Ishikawa (cell line): ENCODE measurements at regions not wholly inside any gene's neighbourhood (a gene's known extent, or its start where the extent isn't known, plus 50 kb on each side); places are given as distances from the start of the nearest gene placed in this dataset.

ENCODE experiments used
- CEBPB ChIP-seq: IDR thresholded peaks from 2 replicates; pipeline ENCODE4 v1.6.1; 2012
- CREB1 ChIP-seq: IDR thresholded peaks from 2 replicates; pipeline ENCODE4 v1.6.1; 2012; ENCODE audit warnings: low read depth
- EGR1 ChIP-seq: IDR thresholded peaks from 2 replicates; pipeline ENCODE4 v1.6.1; 2012
- EP300 ChIP-seq: IDR thresholded peaks from 2 replicates; pipeline ENCODE4 v1.6.1; 2012; ENCODE audit warnings: borderline replicate concordance
- FOXM1 ChIP-seq: IDR thresholded peaks from 2 replicates; pipeline ENCODE4 v1.6.1; 2012; ENCODE audit warnings: low read depth, borderline replicate concordance
- NFIC ChIP-seq: IDR thresholded peaks from 2 replicates; pipeline ENCODE4 v1.6.1; 2012
- RAD21 ChIP-seq: IDR thresholded peaks from 2 replicates; pipeline ENCODE4 v1.6.1; 2012; ENCODE audit warnings: low read depth
- TAF1 ChIP-seq: IDR thresholded peaks from 2 replicates; pipeline ENCODE4 v1.6.1; 2012; ENCODE audit warnings: low read depth, mild to moderate bottlenecking
- TCF12 ChIP-seq: IDR thresholded peaks from 2 replicates; pipeline ENCODE4 v1.6.1; 2012; ENCODE audit warnings: low read depth
- TEAD4 ChIP-seq: IDR thresholded peaks from 2 replicates; pipeline ENCODE4 v1.6.1; 2012
- YY1 ChIP-seq: IDR thresholded peaks from 2 replicates; pipeline ENCODE4 v1.6.1; 2012; ENCODE audit warnings: low read depth
- ZBTB7A ChIP-seq: IDR thresholded peaks from 2 replicates; pipeline ENCODE4 v1.6.1; 2012; ENCODE audit warnings: low read depth
- TF ChIP-seq, protein P1 (sequence below): IDR thresholded peaks from 2 replicates; pipeline ENCODE4 v1.6.1; 2012
- TF ChIP-seq, protein P2 (sequence below): IDR thresholded peaks from 2 replicates; pipeline ENCODE4 v1.6.1; 2012
- TF ChIP-seq, protein P3 (sequence below): IDR thresholded peaks from 2 replicates; pipeline ENCODE4 v1.6.1; 2012; ENCODE audit warnings: low read depth, mild to moderate bottlenecking

DNA sequence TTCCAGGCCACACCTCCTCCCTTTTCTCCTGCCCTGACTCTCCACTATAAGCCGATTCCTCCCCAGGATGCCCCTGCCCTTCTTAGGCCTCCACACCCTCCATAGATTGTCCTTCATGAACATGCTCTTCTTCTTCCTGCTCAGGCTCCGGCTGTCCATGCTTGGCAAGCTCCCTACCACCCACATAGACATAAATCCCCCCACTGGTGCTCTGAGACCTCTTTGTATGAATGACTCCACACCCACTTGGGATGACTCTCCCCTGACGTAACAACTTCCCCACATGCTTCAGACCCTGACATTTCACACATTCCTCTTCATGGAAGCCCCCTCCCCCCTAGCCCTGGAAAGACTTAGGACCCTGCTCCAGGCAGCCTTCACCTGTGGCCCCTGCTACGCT is 542.5 kb upstream of the LARGE1 start:
- TF ChIP-seq ZBTB7A (no peak), FOXM1 (no peak), TEAD4 (no peak), EP300 (no peak), RAD21 (no peak), CEBPB (no peak), TCF12 (no peak), TAF1 (no peak), NFIC (no peak), EGR1 (no peak)
- TF ChIP-seq, protein P1, sequence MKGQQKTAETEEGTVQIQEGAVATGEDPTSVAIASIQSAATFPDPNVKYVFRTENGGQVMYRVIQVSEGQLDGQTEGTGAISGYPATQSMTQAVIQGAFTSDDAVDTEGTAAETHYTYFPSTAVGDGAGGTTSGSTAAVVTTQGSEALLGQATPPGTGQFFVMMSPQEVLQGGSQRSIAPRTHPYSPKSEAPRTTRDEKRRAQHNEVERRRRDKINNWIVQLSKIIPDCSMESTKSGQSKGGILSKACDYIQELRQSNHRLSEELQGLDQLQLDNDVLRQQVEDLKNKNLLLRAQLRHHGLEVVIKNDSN: no peak
- TF ChIP-seq, protein P2, sequence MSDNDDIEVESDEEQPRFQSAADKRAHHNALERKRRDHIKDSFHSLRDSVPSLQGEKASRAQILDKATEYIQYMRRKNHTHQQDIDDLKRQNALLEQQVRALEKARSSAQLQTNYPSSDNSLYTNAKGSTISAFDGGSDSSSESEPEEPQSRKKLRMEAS: no peak
- TF ChIP-seq, protein P3, sequence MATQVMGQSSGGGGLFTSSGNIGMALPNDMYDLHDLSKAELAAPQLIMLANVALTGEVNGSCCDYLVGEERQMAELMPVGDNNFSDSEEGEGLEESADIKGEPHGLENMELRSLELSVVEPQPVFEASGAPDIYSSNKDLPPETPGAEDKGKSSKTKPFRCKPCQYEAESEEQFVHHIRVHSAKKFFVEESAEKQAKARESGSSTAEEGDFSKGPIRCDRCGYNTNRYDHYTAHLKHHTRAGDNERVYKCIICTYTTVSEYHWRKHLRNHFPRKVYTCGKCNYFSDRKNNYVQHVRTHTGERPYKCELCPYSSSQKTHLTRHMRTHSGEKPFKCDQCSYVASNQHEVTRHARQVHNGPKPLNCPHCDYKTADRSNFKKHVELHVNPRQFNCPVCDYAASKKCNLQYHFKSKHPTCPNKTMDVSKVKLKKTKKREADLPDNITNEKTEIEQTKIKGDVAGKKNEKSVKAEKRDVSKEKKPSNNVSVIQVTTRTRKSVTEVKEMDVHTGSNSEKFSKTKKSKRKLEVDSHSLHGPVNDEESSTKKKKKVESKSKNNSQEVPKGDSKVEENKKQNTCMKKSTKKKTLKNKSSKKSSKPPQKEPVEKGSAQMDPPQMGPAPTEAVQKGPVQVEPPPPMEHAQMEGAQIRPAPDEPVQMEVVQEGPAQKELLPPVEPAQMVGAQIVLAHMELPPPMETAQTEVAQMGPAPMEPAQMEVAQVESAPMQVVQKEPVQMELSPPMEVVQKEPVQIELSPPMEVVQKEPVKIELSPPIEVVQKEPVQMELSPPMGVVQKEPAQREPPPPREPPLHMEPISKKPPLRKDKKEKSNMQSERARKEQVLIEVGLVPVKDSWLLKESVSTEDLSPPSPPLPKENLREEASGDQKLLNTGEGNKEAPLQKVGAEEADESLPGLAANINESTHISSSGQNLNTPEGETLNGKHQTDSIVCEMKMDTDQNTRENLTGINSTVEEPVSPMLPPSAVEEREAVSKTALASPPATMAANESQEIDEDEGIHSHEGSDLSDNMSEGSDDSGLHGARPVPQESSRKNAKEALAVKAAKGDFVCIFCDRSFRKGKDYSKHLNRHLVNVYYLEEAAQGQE: no peak

DNA sequence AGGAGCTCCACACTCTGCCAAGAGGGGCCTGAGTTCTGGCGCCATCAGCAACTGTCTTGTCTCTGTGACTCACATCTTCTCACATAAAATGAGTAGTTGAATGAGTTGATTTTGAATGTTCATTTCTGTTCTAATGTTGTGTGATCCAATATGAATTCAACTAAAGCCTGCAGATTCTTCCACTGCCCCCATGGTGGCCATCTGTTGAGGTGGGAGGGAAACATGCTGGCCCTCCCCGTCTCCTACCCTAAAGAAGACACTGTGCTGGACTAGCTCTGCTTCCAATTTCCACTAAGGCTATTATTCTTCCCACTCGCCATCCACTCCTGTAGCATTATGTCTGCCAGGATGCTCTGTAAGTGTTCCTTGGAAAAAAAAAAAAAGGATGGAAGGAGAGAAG is 555.6 kb upstream of the LARGE1 start:
- TF ChIP-seq, protein P2: no peak
- no peak for TF ChIP-seq TAF1
- TF ChIP-seq CEBPB: no peak
- TF ChIP-seq ZBTB7A: no peak
- no peak for TF ChIP-seq CREB1
- TF ChIP-seq, protein P1: no peak
- TF ChIP-seq NFIC: no peak
- TF ChIP-seq, protein P3: no peak
- TF ChIP-seq TCF12: no peak
- no peak for TF ChIP-seq EGR1
- no peak for TF ChIP-seq TEAD4
- no peak for TF ChIP-seq FOXM1
- no peak for TF ChIP-seq YY1

DNA sequence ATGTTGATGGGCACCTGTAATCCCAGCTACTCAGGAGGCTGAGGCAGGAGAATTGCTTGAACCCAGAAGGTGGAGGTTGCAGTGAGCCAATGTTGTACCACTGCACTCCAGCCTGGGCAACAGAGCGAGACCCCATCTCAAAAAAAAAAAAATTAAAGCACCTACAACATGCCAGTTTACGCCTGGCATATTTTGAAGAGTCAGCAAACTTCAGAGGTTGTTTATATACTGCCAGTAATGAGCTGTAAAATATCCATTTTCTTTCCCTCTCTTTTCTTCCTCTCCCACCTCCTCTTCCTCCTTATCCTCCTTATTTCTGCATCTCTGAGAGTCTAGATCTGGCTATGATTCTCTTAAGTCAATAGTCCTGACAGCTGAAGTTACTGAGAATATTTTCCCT is 556.5 kb upstream of the LARGE1 start:
- TF ChIP-seq FOXM1 (no peak), TCF12 (no peak), RAD21 (no peak), EGR1 (no peak), YY1 (no peak), TEAD4 (no peak)
- TF ChIP-seq, protein P2: no peak

DNA sequence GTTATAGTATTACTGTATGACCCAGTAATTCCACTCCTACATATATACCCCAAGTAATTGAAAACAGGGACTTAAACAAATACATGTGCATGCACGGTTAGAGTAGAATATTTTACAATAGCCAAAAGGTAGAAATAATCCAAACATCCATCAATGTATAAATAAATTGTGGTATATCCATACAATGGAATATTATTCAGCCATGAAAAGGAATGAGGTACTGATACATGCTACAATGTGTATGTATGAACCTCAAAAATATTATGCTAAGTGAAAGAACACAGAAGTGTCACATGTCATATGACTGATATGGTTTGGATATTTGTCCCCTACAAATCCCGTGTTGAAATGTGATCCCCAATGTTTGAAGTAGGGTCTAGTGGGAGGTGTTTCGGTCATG is 560.8 kb upstream of the LARGE1 start:
- TF ChIP-seq NFIC (no peak), EGR1 (no peak), RAD21 (no peak), ZBTB7A (no peak), YY1 (no peak), EP300 (no peak), CEBPB (no peak), TAF1 (no peak), CREB1 (no peak), TCF12 (no peak), FOXM1 (no peak), TEAD4 (no peak)
- TF ChIP-seq, protein P2: no peak
- TF ChIP-seq, protein P1: no peak
- TF ChIP-seq, protein P3: no peak
